ENCODE measurements at regions not wholly inside any gene's neighbourhood (a gene's known extent, or its start where the extent isn't known, plus 50 kb on each side); places are given as distances from the start of the nearest gene placed in this dataset.
"Not testable (repeated sequence)": the region's sequence is repeated elsewhere in the genome, so short reads cannot be mapped to it uniquely, and the experiment has no call there.

DNA sequence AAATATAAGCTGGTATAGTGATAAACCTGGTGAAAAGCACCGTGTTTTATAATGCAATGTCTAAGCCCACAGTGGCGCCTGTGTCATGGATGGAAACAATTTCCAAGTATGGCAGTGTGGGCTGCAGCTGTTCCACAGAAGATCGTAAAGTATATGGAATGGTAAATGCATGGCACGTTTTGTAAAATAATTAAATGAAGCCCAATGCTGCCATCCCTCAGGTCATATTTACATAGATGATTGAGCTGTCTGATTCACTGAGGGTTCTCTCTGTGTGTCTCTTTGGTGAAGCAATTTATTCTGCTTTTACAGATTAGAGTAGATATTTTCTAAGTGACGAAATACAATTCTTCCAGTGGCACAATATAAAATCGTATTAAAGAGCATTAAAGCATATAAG, 164.8 kb downstream of the ASMT start:
- no peak for DNase-seq

- no peak for DNase-seq
Observed at GRCh38 chrX:1781766-1782165, 166.9 kb downstream of the ASMT start.

DNA sequence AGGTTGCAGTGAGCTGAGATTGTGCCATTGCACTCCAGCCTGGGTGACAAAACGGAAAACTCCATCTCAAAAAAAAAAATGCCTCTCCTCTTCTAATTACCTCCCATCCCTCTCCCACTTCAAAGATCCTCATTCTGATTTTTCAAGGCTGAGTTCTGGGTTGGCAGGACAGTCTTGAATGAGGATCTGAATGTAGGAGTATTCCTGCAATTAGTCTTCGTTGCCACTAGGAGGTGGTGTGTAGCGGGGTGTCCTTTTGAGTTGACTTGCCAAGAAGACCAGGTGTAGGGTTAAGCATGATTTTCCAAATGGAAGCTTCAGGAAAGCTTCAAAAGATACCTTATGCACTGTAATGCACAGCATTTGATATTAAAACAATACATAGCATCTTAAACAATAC, 169.9 kb downstream of the ASMT start:
- no peak for DNase-seq

DNA sequence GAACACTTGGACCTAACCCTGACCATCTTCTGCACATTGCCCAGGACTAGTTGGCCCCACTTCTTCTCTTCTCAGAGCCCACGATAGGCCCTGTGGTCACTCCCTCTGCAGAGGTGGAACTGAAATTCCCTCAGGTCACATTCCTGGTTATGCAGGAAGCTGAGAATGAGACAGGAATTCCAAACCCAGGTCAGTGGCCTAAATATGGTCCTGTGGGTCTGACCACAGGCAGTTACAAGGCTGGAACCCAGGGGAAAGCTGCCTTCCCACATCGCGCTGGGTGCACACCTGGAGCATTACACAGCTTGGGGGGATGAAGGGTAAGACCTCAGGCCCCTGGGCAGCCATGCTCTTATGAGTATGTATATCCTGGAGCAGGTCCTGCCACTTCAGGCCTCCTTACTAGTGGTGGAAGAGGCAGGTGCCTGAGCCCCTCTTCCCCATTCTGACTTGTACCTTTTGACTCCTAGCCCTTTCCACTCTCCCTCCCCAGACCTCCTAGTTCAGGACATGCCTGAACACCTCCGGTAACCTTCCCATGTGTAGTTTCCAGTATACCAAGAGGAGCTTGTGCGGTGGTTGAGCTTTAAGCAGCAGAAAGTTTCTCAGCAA, 173.5 kb downstream of the ASMT start:
- DNase-seq, result no peak

- DNase-seq, result no peak
Observed at GRCh38 chrX:1792636-1793035, 177.8 kb downstream of the ASMT start.

GRCh38 chrX:1794586-1794985, 179.7 kb downstream of the ASMT start:
- no peak for DNase-seq

DNA sequence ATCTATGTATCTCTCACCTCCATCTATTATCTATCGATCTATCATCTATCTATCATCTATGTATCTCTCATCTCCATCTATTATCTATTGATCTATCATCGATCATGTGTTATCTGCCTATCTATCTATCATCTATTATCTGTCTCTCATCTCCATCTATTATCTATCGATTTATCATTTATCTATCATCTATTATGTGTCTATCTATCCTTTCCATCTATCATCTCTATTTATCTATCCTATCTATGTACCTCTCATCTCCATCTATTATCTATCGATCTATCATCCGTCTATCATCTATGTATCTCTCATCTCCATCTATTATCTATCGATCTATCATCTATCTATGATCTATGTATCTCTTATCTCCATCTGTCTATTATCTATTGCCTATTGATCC, 188.1 kb downstream of the ASMT start:
- DNase-seq, result no peak

DNA sequence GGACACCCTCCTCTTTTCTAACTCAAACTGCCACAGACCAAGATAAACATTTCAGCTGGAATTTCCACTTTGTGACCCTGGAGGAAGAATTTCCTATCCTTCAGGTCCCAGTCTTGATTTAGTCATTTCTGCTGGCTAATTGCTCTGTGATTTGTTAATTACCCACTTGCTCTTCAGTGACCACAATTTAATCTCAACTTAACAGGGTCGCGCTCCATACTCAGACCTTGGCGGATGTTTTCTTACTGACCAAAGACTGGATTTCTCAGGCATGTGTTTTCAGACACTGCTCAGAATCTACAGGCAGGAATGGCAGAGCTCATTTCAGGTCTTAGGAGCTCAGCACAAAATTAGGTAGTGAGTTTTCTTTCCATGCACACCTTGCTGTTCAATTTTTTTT, 188.9 kb downstream of the ASMT start:
- DNase-seq, result no peak

DNA sequence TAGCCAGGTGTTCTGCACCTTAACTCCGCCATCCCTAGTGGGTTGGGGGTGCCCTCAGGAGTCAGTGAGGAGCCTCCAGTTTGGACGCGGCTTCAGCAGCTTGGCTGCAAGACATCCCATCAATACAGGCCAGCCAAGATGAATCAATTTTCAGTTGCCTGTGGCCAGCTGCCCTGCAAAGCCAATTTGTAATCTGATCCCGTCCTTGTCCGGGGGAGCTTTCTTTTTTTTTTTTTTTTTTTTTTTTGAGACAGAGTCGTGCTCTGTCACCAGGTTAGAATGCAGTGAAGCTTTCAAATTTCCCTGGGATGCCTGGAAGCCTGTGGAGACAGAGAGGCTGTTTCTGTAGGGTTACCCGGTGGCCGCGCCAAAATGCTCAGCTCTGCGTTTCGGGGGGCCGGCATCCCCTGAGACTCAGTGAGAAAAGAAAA, 192.5 kb downstream of the ASMT start:
- DNase-seq, result peak; percentile 4

- DNase-seq, result no peak
Observed at GRCh38 chrX:1809581-1809980, 194.7 kb downstream of the ASMT start.

DNA sequence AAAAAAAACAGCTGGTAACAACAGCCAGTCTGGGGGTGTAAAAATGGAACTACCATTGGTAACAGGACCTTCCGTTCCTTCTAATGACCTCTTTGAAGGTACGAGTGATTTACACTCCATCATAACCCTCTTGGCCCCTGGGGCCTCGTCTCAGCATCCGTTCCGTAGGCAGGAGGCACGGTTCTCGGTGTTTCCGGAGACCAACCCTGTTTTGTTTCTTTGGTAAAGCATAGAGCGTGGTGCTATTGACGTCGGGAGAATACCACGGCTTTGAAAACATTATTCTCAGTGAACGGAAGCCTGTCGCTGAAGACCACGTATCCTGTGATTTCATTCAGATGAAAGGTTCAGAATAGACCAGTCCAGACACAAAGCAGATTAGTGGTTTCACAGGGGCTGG, 198.9 kb downstream of the ASMT start:
- no peak for DNase-seq

GRCh38 chrX:1815456-1816175, 200.8 kb downstream of the ASMT start:
- no peak for DNase-seq

DNA sequence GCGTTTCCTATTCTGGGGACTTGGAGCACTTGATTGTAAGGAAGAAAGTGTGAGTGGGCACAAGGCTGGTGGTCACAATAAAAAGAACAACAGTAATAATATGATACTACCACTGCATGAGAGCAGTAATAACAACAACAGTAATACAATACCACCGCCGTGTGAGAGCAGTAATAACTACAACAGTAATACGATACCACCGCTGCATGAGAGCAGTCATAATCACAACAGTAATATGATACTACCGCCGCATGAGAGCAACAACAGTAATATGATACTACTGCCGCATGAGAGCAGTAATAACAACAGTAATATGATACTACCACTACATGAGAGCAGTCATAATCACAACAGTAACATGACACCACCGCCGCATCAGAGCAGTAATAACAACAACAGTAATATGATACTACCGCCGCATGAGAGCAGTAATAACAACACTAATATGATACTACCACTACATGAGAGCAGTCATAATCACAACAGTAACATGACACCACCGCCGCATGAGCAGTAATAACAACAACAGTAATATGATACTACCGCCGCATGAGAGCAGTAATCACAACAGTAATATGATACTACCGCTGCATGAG, 201.6 kb downstream of the ASMT start:
- DNase-seq, result not testable (repeated sequence)

GRCh38 chrX:1821846-1822245, 207.0 kb downstream of the ASMT start:
- no peak for DNase-seq

DNA sequence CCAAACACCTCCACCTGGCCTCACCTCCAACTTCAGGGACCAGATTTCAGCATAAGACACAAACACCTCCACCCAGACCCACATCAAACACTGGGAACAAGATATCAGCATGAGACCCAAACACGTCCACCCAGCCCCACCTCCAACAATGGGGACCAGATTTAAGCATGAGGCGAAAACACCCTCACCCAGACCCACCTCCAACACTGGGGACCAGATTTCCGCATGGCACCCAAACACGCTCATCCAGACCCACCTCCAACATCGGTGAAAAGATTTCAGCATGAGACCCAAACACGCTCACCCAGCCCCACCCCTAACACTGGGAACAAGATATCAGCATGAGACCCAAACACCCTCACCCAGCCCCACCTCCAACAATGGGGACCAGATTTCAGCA, 210.0 kb downstream of the ASMT start:
- DNase-seq, result no peak

GRCh38 chrX:1833656-1834360, 218.9 kb downstream of the ASMT start:
- no peak for DNase-seq

- DNase-seq, result no peak
Observed at GRCh38 chrX:1835056-1835455, 220.2 kb downstream of the ASMT start.

DNA sequence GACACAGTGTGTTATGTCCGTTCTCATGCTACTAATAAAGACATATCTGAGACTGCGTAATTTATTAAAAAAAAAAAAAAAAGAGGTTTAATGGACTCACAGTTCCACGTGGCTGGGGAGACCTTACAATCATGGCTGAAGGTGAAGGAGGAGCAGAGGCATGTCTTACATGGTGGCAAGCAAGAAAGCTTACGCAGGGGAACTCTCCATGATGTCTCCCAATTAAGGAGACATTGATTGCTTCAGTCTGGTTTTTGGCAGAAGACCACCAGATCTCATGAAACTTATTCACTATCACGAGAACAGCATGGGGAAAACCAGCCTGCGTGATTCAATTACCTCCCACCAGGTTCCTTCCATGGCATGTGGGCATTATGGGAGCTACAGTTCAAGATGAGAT, 221.8 kb downstream of the ASMT start:
- no peak for DNase-seq

DNA sequence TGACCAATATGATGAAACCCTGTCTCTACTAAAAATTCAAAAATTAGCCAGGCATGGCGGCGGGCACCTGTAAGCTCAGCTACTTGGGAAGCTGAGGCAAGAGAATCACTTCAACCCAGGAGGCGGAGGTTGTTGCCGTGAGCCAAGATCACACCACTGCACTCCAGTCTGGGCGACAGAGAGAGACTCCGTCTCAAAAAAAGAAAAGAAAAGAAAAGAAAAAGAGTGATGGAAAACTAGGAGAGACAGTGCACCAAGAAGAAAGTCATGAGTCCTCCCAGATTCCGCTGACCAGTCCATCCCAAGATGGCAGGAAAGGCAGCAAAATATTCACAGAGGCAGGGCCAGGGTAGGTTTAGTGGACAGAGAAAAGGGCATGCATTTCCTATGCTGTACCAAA, 226.9 kb downstream of the ASMT start:
- DNase-seq, result no peak

GRCh38 chrX:1847000-1847399, 232.1 kb downstream of the ASMT start:
- not testable (repeated sequence) for DNase-seq

- DNase-seq, result not testable (repeated sequence)
Observed at GRCh38 chrX:1847790-1848189, 232.9 kb downstream of the ASMT start.

DNA sequence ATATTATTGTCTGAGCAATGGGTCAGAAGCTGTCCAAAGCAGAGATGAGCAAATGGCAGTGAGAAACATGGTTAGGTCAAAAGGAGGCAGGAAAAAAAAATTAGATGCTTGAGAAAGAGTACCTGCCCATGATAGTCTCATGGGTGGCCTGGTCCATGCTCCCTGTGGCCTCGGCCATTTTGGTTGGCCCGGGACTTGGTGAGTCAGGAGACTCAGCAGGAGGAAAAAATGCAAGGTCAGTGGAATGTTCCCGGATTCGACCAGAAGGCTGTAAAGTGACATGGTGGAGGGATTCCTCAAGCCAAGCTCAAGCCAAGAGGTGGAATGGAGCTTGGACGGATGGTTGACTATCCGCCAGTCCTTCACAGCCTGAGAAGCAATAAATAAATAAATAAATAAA, 236.7 kb downstream of the ASMT start:
- DNase-seq, result no peak

DNA sequence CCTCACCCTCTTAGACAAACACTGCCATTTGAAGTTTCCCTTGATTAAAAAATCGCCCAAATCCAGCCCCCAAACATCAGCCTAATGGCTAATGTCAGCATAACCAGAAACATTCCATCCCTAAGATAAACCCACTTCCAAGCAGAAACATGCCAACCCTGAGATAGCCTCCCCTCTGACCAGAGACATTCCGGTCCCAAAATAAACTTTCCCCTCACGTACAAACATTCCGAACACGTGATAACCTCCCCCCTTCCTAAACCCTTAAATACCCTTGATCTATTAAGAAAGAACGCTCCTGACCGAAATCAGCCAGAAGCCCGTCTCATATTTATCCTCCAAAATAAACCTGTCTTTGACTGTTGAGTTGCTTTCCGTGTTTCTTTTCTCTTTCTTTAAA, 237.2 kb downstream of the ASMT start:
- DNase-seq, result no peak

GRCh38 chrX:1853447-1853846, 238.6 kb downstream of the ASMT start:
- no peak for DNase-seq

All from NCI-H524 treated with DMSO at 0.1 percent for 48 hours (cell line).